OCI-LY7 (cell line): ENCODE measurements at regions not wholly inside any gene's neighbourhood (a gene's known extent, or its start where the extent isn't known, plus 50 kb on each side); places are given as distances from the start of the nearest gene placed in this dataset.

ENCODE experiments used
- BruUV-seq: library from RNA; stranded (reverse); fragments of 400-500 nt; replicated peaks from 2 replicates; lab custom pipeline; 2021; lab: Mats Ljungman, UMichigan
- CTCF ChIA-PET: fragments of 300-600 bp; sonication (Branson Sonifier 250); formaldehyde crosslinking; loops from one replicate; lab custom pipeline; 2022; ENCODE audit warnings: antibody characterized with exemption; ENCODE audit not compliant: unreplicated experiment; lab: Charles Lee
- POLR2A ChIA-PET: fragments of 300-600 bp; sonication (Branson Sonifier 250); formaldehyde crosslinking; loops from one replicate; lab custom pipeline; 2022; ENCODE audit warnings: antibody characterized with exemption; lab: Charles Lee
- DNase-seq: peaks from one replicate; pipeline ENCODE4 v3.0.0-alpha.2; 2015; ENCODE audit warnings: low spot score
- H2AFZ ChIP-seq: fragments of 200-600 bp; sonication (generic), shearing (Covaris generic); 2 replicates; pipeline ENCODE4 v1.6.1; 2014; ENCODE audit warnings: mild to moderate bottlenecking, antibody characterized with exemption, low read length, moderate library complexity
- H3K27ac ChIP-seq: fragments of 200-600 bp; sonication (generic); 2 replicates; pipeline ENCODE4 v1.5.1; 2014; ENCODE audit warnings: mixed run types, low read depth, mild to moderate bottlenecking, moderate library complexity, low read length, inconsistent platforms; ENCODE audit not compliant: poor library complexity, severe bottlenecking
- H3K36me3 ChIP-seq: fragments of 200-600 bp; sonication (generic); 2 replicates; pipeline ENCODE4 v1.6.1; 2014; ENCODE audit warnings: mild to moderate bottlenecking, antibody characterized with exemption, low read length, moderate library complexity, mixed read lengths; ENCODE audit not compliant: insufficient read depth
- H3K4me1 ChIP-seq: fragments of 200-600 bp; sonication (generic); 2 replicates; pipeline ENCODE4 v1.5.1; 2014; ENCODE audit warnings: mild to moderate bottlenecking, low read length; ENCODE audit not compliant: insufficient read depth, poor library complexity, severe bottlenecking
- H3K4me2 ChIP-seq: fragments of 200-600 bp; sonication (generic); 2 replicates; pipeline ENCODE4 v1.6.1; 2014; ENCODE audit warnings: mild to moderate bottlenecking, low read length
- H3K4me3 ChIP-seq: fragments of 200-600 bp; sonication (generic); 2 replicates; pipeline ENCODE4 v1.5.1; 2014; ENCODE audit warnings: mild to moderate bottlenecking, low read depth, low read length; ENCODE audit not compliant: poor library complexity, severe bottlenecking
- H3K79me2 ChIP-seq: fragments of 200-600 bp; sonication (generic); 2 replicates; pipeline ENCODE4 v1.6.1; 2016; ENCODE audit warnings: low read depth, mild to moderate bottlenecking, low read length, moderate library complexity, mixed read lengths; ENCODE audit not compliant: insufficient read depth
- H3K9me2 ChIP-seq: fragments of 200-600 bp; sonication (generic); 2 replicates; pipeline ENCODE4 v1.6.1; 2016; ENCODE audit warnings: mild to moderate bottlenecking, low read length, mixed read lengths; ENCODE audit not compliant: insufficient read depth
- H3K9me3 ChIP-seq: fragments of 200-600 bp; sonication (generic); 2 replicates; pipeline ENCODE4 v1.6.1; 2014; ENCODE audit warnings: mild to moderate bottlenecking, mixed run types, low read length, mixed read lengths
- H4K20me1 ChIP-seq: fragments of 200-600 bp; sonication (generic); 2 replicates; pipeline ENCODE4 v1.6.1; 2014; ENCODE audit warnings: mild to moderate bottlenecking, antibody characterized with exemption, low read length, moderate library complexity, mixed read lengths; ENCODE audit not compliant: insufficient read depth
- CTCF ChIP-seq: fragments of 200-600 bp; sonication (generic); conservative IDR thresholded peaks from 2 replicates; pipeline ENCODE4 v1.5.1; 2014; ENCODE audit warnings: mild to moderate bottlenecking, antibody characterized with exemption, low read length, moderate library complexity, mixed read lengths
- EZH2phosphoT487 ChIP-seq: fragments of 200-600 bp; sonication (generic); IDR thresholded peaks from 2 replicates; pipeline ENCODE4 v1.6.1; 2018; ENCODE audit warnings: low read depth, borderline replicate concordance, mild to moderate bottlenecking, mixed run types, antibody characterized with exemption, low read length, moderate library complexity, mixed read lengths
- intact Hi-C: fragments of 100-400 bp; cut with micrococcal nuclease; formaldehyde crosslinking; loops from one replicate; pipeline ENCODE4 v1.10.0; 2022; ENCODE audit not compliant: unreplicated experiment

- Histone ChIP-seq H2AFZ (no peak overlapping the region), H3K4me3 (no peak overlapping the region), H3K36me3 (no peaks in the 10 kb centered on the region), H4K20me1 (no peaks in the 10 kb centered on the region), H3K4me2 (no peak overlapping the region), H3K9me2 (no peaks in the 10 kb centered on the region), H3K79me2 (no peaks in the 10 kb centered on the region), H3K27ac (no peak overlapping the region), H3K4me1 (no peaks in the 10 kb centered on the region), H3K9me3 (no peaks in the 10 kb centered on the region)
- TF ChIP-seq EZH2phosphoT487 (no peak), CTCF (no peak)
- DNase-seq: no peak
- no TSS peak for BruUV-seq
- ChIA-PET CTCF (no interaction called here), POLR2A (interaction anchor here (0.6 to 1.0 kb wide), 2 partner anchors 19 to 219 kb away, joined by 3 to 4 read pairs; no protein-coding TSS in a partner anchor)
- intact Hi-C loops: no loop called here
These were observed 98.5 kb downstream of the C9orf50 start for GRCh38 chr9:129522351-129522750.

- H3K9me3 ChIP-seq: peaks cover under 1% of the 10 kb centered on the region
- H3K9me2 ChIP-seq: no peaks in the 10 kb centered on the region
- no peaks in the 10 kb centered on the region for H3K79me2 ChIP-seq
- TF ChIP-seq EZH2phosphoT487: no peak
- TF ChIP-seq CTCF: no peak
- intact Hi-C loops: no loop called here
- no peaks in the 10 kb centered on the region for H3K36me3 ChIP-seq
- H3K27ac ChIP-seq: no peak overlapping the region
- no peaks in the 10 kb centered on the region for H4K20me1 ChIP-seq
- BruUV-seq: no TSS peak
- H2AFZ ChIP-seq: no peak overlapping the region
- no peak for DNase-seq
- ChIA-PET CTCF (no interaction called here), POLR2A (interaction anchor here (0.6 kb wide), 1 partner anchor 377 kb away, joined by 3 read pairs; no protein-coding TSS in a partner anchor)
- no peak overlapping the region for H3K4me3 ChIP-seq
- H3K4me1 ChIP-seq: no peaks in the 10 kb centered on the region
- no peak overlapping the region for H3K4me2 ChIP-seq
These were observed 100.8 kb downstream of the C9orf50 start for GRCh38 chr9:129520082-129520481.

GRCh38 chr9:129518074-129518473 is 102.8 kb downstream of the C9orf50 start:
- Histone ChIP-seq H4K20me1 (no peaks in the 10 kb centered on the region), H2AFZ (no peak overlapping the region), H3K9me2 (no peaks in the 10 kb centered on the region), H3K79me2 (no peaks in the 10 kb centered on the region), H3K4me2 (no peak overlapping the region), H3K9me3 (peaks cover 19% of the 10 kb centered on the region), H3K27ac (no peak overlapping the region), H3K4me3 (no peak overlapping the region), H3K36me3 (no peaks in the 10 kb centered on the region), H3K4me1 (no peaks in the 10 kb centered on the region)
- TF ChIP-seq EZH2phosphoT487 (no peak), CTCF (no peak)
- DNase-seq: no peak
- intact Hi-C loops: no loop called here
- CTCF ChIA-PET: no interaction called here
- POLR2A ChIA-PET: no interaction called here
- no TSS peak for BruUV-seq
